PC-9 (cell line): ENCODE measurements at regions not wholly inside any gene's neighbourhood (a gene's known extent, or its start where the extent isn't known, plus 50 kb on each side); places are given as distances from the start of the nearest gene placed in this dataset.

Experiments used
- BruUV-seq: library from RNA; stranded (reverse); fragments of 400-500 nt; replicated peaks from 2 replicates; lab custom pipeline; 2021; lab: Mats Ljungman, UMichigan
- CTCF ChIA-PET: fragments of 300-600 bp; sonication (Branson Sonifier 250); formaldehyde crosslinking; loops from one replicate; lab custom pipeline; 2022; ENCODE audit warnings: antibody characterized with exemption; lab: Charles Lee
- POLR2A ChIA-PET: fragments of 300-600 bp; sonication (Branson Sonifier 250); formaldehyde crosslinking; loops from one replicate; lab custom pipeline; 2022; ENCODE audit warnings: antibody characterized with exemption; ENCODE audit not compliant: unreplicated experiment; lab: Charles Lee
- DNase-seq, 2 experiments: peaks; one replicate each; pipeline versions ENCODE4 v3.0.0 to v3.0.0-alpha.2; 2015 to 2022; ENCODE audit warnings: mixed read lengths in 1 of 2
- H2AFZ ChIP-seq: fragments of 200-600 bp; sonication (generic); 2 replicates; pipeline ENCODE4 v1.8.1; 2017; ENCODE audit warnings: antibody characterized with exemption
- H3F3A ChIP-seq: fragments of 200-600 bp; sonication (generic); 2 replicates; pipeline ENCODE4 v1.8.1; 2017; ENCODE audit warnings: antibody characterized with exemption, mild to moderate bottlenecking, low read depth; ENCODE audit not compliant: insufficient read depth
- H3K27ac ChIP-seq: fragments of 200-600 bp; sonication (generic); 2 replicates; pipeline ENCODE4 v1.6.1; 2016; ENCODE audit warnings: mixed run types
- H3K27me3 ChIP-seq: fragments of 200-600 bp; sonication (generic); 2 replicates; pipeline ENCODE4 v1.6.1; 2016; ENCODE audit warnings: low read depth, mixed run types; ENCODE audit not compliant: insufficient read depth
- H3K36me3 ChIP-seq: fragments of 200-600 bp; sonication (generic); 2 replicates; pipeline ENCODE4 v1.6.1; 2016; ENCODE audit warnings: low read depth, mixed run types
- H3K4me1 ChIP-seq: fragments of 200-600 bp; sonication (generic); replicated peaks from 2 replicates; pipeline ENCODE4 v1.6.1; 2016; ENCODE audit warnings: mixed run types; ENCODE audit not compliant: insufficient read depth
- H3K4me2 ChIP-seq: fragments of 200-600 bp; sonication (generic); 2 replicates; pipeline ENCODE4 v1.6.1; 2017; ENCODE audit warnings: mixed run types
- H3K4me3 ChIP-seq: fragments of 200-600 bp; sonication (generic); 2 replicates; pipeline ENCODE4 v1.6.1; 2016; ENCODE audit warnings: mixed run types
- H3K79me2 ChIP-seq: fragments of 200-600 bp; sonication (generic); 2 replicates; pipeline ENCODE4 v1.6.1; 2017; ENCODE audit warnings: low read depth, mixed run types
- H3K9me2 ChIP-seq: fragments of 200-600 bp; sonication (generic); 2 replicates; pipeline ENCODE4 v1.8.1; 2017; ENCODE audit warnings: mild to moderate bottlenecking; ENCODE audit not compliant: insufficient read depth
- H3K9me3 ChIP-seq: fragments of 200-600 bp; sonication (generic); 2 replicates; pipeline ENCODE4 v1.8.1; 2016; ENCODE audit warnings: low read depth; ENCODE audit not compliant: insufficient read depth
- H4K20me1 ChIP-seq: fragments of 200-600 bp; sonication (generic); 2 replicates; pipeline ENCODE4 v1.8.1; 2017; ENCODE audit not compliant: insufficient read depth
- EZH2 ChIP-seq: fragments of 200-600 bp; sonication (generic); IDR thresholded peaks from 2 replicates; pipeline ENCODE4 v1.8.0; 2017; ENCODE audit warnings: antibody characterized with exemption, low read depth
- intact Hi-C: fragments of 100-400 bp; cut with micrococcal nuclease; formaldehyde crosslinking; loops from one replicate; pipeline ENCODE4 v1.10.0; 2022; ENCODE audit not compliant: unreplicated experiment
- TF ChIP-seq, protein P1 (sequence below): fragments of 200-600 bp; sonication (generic); conservative IDR thresholded peaks from 2 replicates; pipeline ENCODE4 v1.6.1; 2017; ENCODE audit warnings: mixed run types, antibody characterized with exemption, mild to moderate bottlenecking, moderate library complexity

DNA sequence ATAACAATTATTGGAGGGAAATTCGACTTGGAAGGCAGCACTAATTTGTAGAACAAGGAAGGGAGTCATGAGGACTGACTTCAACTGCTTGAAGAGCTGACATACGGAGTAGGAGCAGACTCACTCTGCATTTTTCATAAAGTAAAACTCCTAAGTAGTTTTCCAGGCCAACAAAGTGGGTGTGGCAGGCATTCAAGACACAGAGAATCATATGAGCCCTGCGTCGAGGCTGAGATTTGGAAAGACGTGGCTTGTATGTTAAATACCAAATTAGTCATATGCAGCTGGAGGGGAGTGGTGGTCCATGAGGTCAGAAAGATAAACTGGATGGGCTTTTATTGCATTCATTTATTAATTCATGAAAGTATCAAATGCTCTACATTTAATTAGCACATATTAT is 255.7 kb upstream of the JUN start:
- Histone ChIP-seq H3F3A (peaks cover 6% of the 10 kb centered on the region; the same call in 1 of the 2 replicates), H4K20me1 (no peaks in the 10 kb centered on the region), H3K27me3 (no peaks in the 10 kb centered on the region), H3K79me2 (no peaks in the 10 kb centered on the region), H3K4me3 (no peak overlapping the region), H3K9me2 (no peaks in the 10 kb centered on the region), H3K4me2 (no peak overlapping the region), H3K9me3 (no peaks in the 10 kb centered on the region), H3K36me3 (no peaks in the 10 kb centered on the region), H3K27ac (no peak overlapping the region), H3K4me1 (peaks cover 14% of the 10 kb centered on the region), H2AFZ (no peak overlapping the region)
- DNase-seq: no peak
- POLR2A ChIA-PET: interaction anchor here (0.7 kb wide), 1 partner anchor 254 kb away, joined by 4 read pairs; no protein-coding TSS in a partner anchor
- BruUV-seq: no TSS peak
- no peak for TF ChIP-seq EZH2
- TF ChIP-seq, protein P1, sequence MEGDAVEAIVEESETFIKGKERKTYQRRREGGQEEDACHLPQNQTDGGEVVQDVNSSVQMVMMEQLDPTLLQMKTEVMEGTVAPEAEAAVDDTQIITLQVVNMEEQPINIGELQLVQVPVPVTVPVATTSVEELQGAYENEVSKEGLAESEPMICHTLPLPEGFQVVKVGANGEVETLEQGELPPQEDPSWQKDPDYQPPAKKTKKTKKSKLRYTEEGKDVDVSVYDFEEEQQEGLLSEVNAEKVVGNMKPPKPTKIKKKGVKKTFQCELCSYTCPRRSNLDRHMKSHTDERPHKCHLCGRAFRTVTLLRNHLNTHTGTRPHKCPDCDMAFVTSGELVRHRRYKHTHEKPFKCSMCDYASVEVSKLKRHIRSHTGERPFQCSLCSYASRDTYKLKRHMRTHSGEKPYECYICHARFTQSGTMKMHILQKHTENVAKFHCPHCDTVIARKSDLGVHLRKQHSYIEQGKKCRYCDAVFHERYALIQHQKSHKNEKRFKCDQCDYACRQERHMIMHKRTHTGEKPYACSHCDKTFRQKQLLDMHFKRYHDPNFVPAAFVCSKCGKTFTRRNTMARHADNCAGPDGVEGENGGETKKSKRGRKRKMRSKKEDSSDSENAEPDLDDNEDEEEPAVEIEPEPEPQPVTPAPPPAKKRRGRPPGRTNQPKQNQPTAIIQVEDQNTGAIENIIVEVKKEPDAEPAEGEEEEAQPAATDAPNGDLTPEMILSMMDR: no peak
- intact Hi-C loops: no loop called here
- CTCF ChIA-PET: no interaction called here

DNA sequence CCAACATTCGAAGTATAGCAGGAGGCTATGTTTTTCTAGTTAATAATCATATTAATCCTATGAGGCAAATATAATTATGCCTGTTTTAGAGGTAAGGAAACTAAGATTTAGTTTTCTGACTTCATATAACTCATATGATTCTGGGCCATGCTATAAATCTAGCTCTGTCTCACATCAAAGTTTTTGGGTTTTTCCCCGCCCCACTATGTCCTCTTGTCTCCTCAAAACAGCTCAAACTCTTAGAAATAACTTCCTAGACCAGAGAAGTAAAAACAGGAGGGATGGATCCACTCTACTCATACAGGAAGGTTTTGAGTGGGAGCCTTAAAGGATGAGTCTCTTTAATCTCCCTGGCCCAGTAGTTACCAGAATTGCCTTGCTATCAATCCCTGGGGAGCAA is 256.4 kb upstream of the FGGY start:
- Histone ChIP-seq H3K36me3 (no peaks in the 10 kb centered on the region), H3F3A (peaks cover 6% of the 10 kb centered on the region; the same call in 1 of the 2 replicates), H3K9me3 (no peaks in the 10 kb centered on the region), H3K9me2 (no peaks in the 10 kb centered on the region), H3K27me3 (no peaks in the 10 kb centered on the region), H3K4me2 (no peak overlapping the region), H3K79me2 (no peaks in the 10 kb centered on the region), H3K4me1 (peaks cover 20% of the 10 kb centered on the region), H2AFZ (no peak overlapping the region), H3K4me3 (no peak overlapping the region), H3K27ac (no peak overlapping the region), H4K20me1 (no peaks in the 10 kb centered on the region)
- ChIA-PET CTCF (no interaction called here), POLR2A (no interaction called here)
- intact Hi-C loops: loop anchor here (5.0 kb wide), 2 partner anchors 258 to 387 kb away; partner anchors contain the start of gene JUN
- DNase-seq: no peak
- TF ChIP-seq, protein P1: no peak
- no peak for TF ChIP-seq EZH2
- BruUV-seq: no TSS peak

DNA sequence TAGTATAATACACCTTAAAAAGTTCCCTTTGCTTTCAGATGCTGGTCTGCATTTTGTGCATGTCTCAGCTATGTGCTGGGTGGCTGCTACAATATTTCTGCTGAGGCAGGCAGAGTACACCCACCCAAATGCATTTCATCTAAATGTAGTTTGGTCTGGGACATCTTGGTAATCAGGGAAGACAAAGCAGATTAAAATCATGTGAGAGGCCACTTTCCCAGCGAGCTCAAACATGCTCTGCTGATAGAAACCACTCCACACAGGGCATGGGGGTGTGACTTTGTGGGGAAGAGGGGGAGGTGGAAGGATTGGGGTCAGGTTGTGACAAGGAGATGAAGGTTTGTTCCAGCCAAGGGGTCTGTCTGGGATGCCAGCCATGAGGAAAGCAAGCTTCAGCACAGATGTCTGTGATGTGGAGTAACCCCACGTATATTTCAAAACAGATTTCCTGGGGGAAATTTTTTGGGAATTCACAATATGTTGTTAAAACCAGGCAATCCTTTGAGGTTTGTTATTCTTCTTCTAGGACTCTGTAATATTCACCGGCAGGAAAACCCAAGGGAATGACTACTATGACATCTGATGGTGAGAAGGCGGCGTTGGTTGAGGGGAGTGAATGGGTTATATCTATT is 255.1 kb upstream of the FGGY start:
- intact Hi-C loops: loop anchor here (5.0 kb wide), 2 partner anchors 259 to 386 kb away; partner anchors contain the start of gene JUN
- H4K20me1 ChIP-seq: no peaks in the 10 kb centered on the region
- no peaks in the 10 kb centered on the region for H3K9me2 ChIP-seq
- ChIA-PET CTCF (no interaction called here), POLR2A (no interaction called here)
- no peak overlapping the region for H3K27ac ChIP-seq
- H3K4me1 ChIP-seq: peaks cover 30% of the 10 kb centered on the region
- no peaks in the 10 kb centered on the region for H3K9me3 ChIP-seq
- no TSS peak for BruUV-seq
- no peaks in the 10 kb centered on the region for H3K27me3 ChIP-seq
- H3K4me2 ChIP-seq: no peak overlapping the region
- no peak for TF ChIP-seq EZH2
- TF ChIP-seq, protein P1: no peak
- H3K36me3 ChIP-seq: no peaks in the 10 kb centered on the region
- no peaks in the 10 kb centered on the region for H3K79me2 ChIP-seq
- DNase-seq: no peak
- no peak overlapping the region for H2AFZ ChIP-seq
- peaks cover 6% of the 10 kb centered on the region; the same call in 1 of the 2 replicates for H3F3A ChIP-seq
- H3K4me3 ChIP-seq: no peak overlapping the region
